GM06990 (cell line): ENCODE measurements at regions not wholly inside any gene's neighbourhood (a gene's known extent, or its start where the extent isn't known, plus 50 kb on each side); places are given as distances from the start of the nearest gene placed in this dataset.

Experiments used
- DNase-seq: peaks from one replicate; pipeline ENCODE4 v3.0.0-alpha.2; 2011; ENCODE audit not compliant: insufficient read length; ENCODE audit errors: extremely low read depth
- H3K27me3 ChIP-seq: replicated peaks from 2 replicates; pipeline ENCODE4 v1.6.0; 2011; ENCODE audit warnings: low read length; ENCODE audit not compliant: control insufficient read depth, insufficient read depth
- H3K36me3 ChIP-seq: 2 replicates; pipeline ENCODE4 v1.5.1; 2011; ENCODE audit warnings: low read length; ENCODE audit not compliant: control insufficient read depth, insufficient read depth
- H3K4me3 ChIP-seq: replicated peaks from 2 replicates; pipeline ENCODE4 v1.5.1; 2011; ENCODE audit warnings: low read depth, mild to moderate bottlenecking, control low read depth, low read length
- CTCF ChIP-seq: IDR thresholded peaks from 2 replicates; pipeline ENCODE4 v1.5.1; 2011; ENCODE audit warnings: low read length, control low read depth, mild to moderate bottlenecking, inconsistent platforms; ENCODE audit not compliant: insufficient read depth, poor library complexity, severe bottlenecking

DNA sequence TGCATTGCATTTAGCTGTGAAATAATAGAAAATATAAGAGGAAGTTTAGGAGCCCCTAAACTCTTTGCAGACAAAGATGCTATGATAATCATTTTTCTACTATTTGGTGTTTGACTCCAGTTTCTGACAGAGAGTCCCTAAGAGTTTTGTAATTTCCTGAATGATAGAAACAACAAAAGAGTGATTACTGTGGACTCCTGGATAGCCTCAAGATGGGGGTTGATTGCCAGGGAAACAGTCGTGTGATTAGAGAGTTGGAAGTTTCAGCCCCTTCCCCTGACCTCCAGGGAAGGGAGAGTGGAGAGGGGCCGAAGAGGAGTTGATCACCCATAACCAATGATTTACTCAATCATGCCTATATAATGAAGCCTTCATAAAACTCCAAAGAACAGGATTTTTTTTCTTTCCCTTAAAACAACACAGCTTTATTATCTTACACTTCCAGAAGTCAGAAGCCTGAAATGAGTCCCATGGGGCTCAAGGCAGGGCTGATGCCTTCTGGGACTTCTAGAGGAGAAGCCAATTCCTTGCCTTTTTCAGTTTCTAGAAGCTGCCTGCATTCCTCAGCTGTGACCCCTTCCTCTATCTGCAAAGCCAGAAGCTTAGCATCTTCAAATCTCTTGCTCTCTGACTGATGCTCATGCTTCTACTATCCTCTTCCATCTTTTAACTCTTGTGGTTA is 292.3 kb upstream of the ZPLD1 start:
- no peak overlapping the region for H3K4me3 ChIP-seq
- no peak for TF ChIP-seq CTCF
- H3K36me3 ChIP-seq: no peaks in the 10 kb centered on the region
- no peaks in the 10 kb centered on the region for H3K27me3 ChIP-seq
- DNase-seq: no peak

DNA sequence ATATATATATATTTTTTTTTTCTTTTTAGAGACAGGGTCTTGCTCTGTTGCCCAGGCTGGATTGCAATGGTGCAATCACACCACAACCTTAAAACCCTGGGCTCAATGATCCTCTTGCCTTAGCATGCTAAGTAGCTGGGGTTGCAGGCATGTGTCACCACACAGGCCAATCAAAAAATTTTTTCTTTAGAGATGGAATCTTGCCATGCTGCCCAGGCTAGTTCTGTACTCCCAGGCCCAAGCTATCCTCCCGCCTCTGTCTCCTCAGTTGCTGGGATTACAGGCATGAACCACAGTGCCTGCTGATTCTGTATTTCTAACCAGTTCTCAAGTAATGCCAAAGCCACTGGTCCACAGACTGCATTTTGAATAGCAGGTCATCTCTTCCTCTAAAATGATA is 291.3 kb upstream of the ZPLD1 start:
- H3K27me3 ChIP-seq: no peaks in the 10 kb centered on the region
- no peaks in the 10 kb centered on the region for H3K36me3 ChIP-seq
- no peak for TF ChIP-seq CTCF
- no peak overlapping the region for H3K4me3 ChIP-seq
- no peak for DNase-seq

- Histone ChIP-seq H3K27me3 (no peaks in the 10 kb centered on the region), H3K4me3 (no peak overlapping the region), H3K36me3 (no peaks in the 10 kb centered on the region)
- no peak for TF ChIP-seq CTCF
- DNase-seq: no peak
These were observed 290.8 kb upstream of the ZPLD1 start for GRCh38 chr3:102144063-102144462.

GRCh38 chr3:102148598-102149337 is 286.0 kb upstream of the ZPLD1 start:
- no peaks in the 10 kb centered on the region for H3K36me3 ChIP-seq
- no peak for TF ChIP-seq CTCF
- DNase-seq: no peak
- H3K27me3 ChIP-seq: no peaks in the 10 kb centered on the region
- H3K4me3 ChIP-seq: no peak overlapping the region

GRCh38 chr3:102151935-102152334 is 282.9 kb upstream of the ZPLD1 start:
- no peaks in the 10 kb centered on the region for H3K36me3 ChIP-seq
- no peaks in the 10 kb centered on the region for H3K27me3 ChIP-seq
- TF ChIP-seq CTCF: no peak
- H3K4me3 ChIP-seq: no peak overlapping the region
- DNase-seq: no peak
